PC-9 (cell line): ENCODE measurements at regions not wholly inside any gene's neighbourhood (a gene's known extent, or its start where the extent isn't known, plus 50 kb on each side); places are given as distances from the start of the nearest gene placed in this dataset.

ENCODE experiments used
- BruUV-seq: library from RNA; stranded (reverse); fragments of 400-500 nt; replicated peaks from 2 replicates; lab custom pipeline; 2021; lab: Mats Ljungman, UMichigan
- CTCF ChIA-PET: fragments of 300-600 bp; sonication (Branson Sonifier 250); formaldehyde crosslinking; loops from one replicate; lab custom pipeline; 2022; ENCODE audit warnings: antibody characterized with exemption; lab: Charles Lee
- POLR2A ChIA-PET: fragments of 300-600 bp; sonication (Branson Sonifier 250); formaldehyde crosslinking; loops from one replicate; lab custom pipeline; 2022; ENCODE audit warnings: antibody characterized with exemption; ENCODE audit not compliant: unreplicated experiment; lab: Charles Lee
- DNase-seq, 2 experiments: peaks; one replicate each; pipeline versions ENCODE4 v3.0.0 to v3.0.0-alpha.2; 2015 to 2022; ENCODE audit warnings: mixed read lengths in 1 of 2
- H2AFZ ChIP-seq: fragments of 200-600 bp; sonication (generic); 2 replicates; pipeline ENCODE4 v1.8.1; 2017; ENCODE audit warnings: antibody characterized with exemption
- H3F3A ChIP-seq: fragments of 200-600 bp; sonication (generic); 2 replicates; pipeline ENCODE4 v1.8.1; 2017; ENCODE audit warnings: antibody characterized with exemption, mild to moderate bottlenecking, low read depth; ENCODE audit not compliant: insufficient read depth
- H3K27ac ChIP-seq: fragments of 200-600 bp; sonication (generic); 2 replicates; pipeline ENCODE4 v1.6.1; 2016; ENCODE audit warnings: mixed run types
- H3K27me3 ChIP-seq: fragments of 200-600 bp; sonication (generic); 2 replicates; pipeline ENCODE4 v1.6.1; 2016; ENCODE audit warnings: low read depth, mixed run types; ENCODE audit not compliant: insufficient read depth
- H3K36me3 ChIP-seq: fragments of 200-600 bp; sonication (generic); 2 replicates; pipeline ENCODE4 v1.6.1; 2016; ENCODE audit warnings: low read depth, mixed run types
- H3K4me1 ChIP-seq: fragments of 200-600 bp; sonication (generic); replicated peaks from 2 replicates; pipeline ENCODE4 v1.6.1; 2016; ENCODE audit warnings: mixed run types; ENCODE audit not compliant: insufficient read depth
- H3K4me2 ChIP-seq: fragments of 200-600 bp; sonication (generic); 2 replicates; pipeline ENCODE4 v1.6.1; 2017; ENCODE audit warnings: mixed run types
- H3K4me3 ChIP-seq: fragments of 200-600 bp; sonication (generic); 2 replicates; pipeline ENCODE4 v1.6.1; 2016; ENCODE audit warnings: mixed run types
- H3K79me2 ChIP-seq: fragments of 200-600 bp; sonication (generic); 2 replicates; pipeline ENCODE4 v1.6.1; 2017; ENCODE audit warnings: low read depth, mixed run types
- H3K9me2 ChIP-seq: fragments of 200-600 bp; sonication (generic); 2 replicates; pipeline ENCODE4 v1.8.1; 2017; ENCODE audit warnings: mild to moderate bottlenecking; ENCODE audit not compliant: insufficient read depth
- H3K9me3 ChIP-seq: fragments of 200-600 bp; sonication (generic); 2 replicates; pipeline ENCODE4 v1.8.1; 2016; ENCODE audit warnings: low read depth; ENCODE audit not compliant: insufficient read depth
- H4K20me1 ChIP-seq: fragments of 200-600 bp; sonication (generic); 2 replicates; pipeline ENCODE4 v1.8.1; 2017; ENCODE audit not compliant: insufficient read depth
- CTCF ChIP-seq: fragments of 200-600 bp; sonication (generic); conservative IDR thresholded peaks from 2 replicates; pipeline ENCODE4 v1.6.1; 2017; ENCODE audit warnings: mixed run types, antibody characterized with exemption, mild to moderate bottlenecking, moderate library complexity
- EZH2 ChIP-seq: fragments of 200-600 bp; sonication (generic); IDR thresholded peaks from 2 replicates; pipeline ENCODE4 v1.8.0; 2017; ENCODE audit warnings: antibody characterized with exemption, low read depth
- intact Hi-C: fragments of 100-400 bp; cut with micrococcal nuclease; formaldehyde crosslinking; loops from one replicate; pipeline ENCODE4 v1.10.0; 2022; ENCODE audit not compliant: unreplicated experiment

GRCh38 chr5:124631874-124632550 is 114.4 kb downstream of the ZNF608 start:
- H3K27ac ChIP-seq: no peak overlapping the region
- H4K20me1 ChIP-seq: no peaks in the 10 kb centered on the region
- H3K4me3 ChIP-seq: no peak overlapping the region
- peaks cover 49% of the 10 kb centered on the region for H3K4me1 ChIP-seq
- H3K27me3 ChIP-seq: no peaks in the 10 kb centered on the region
- H3K36me3 ChIP-seq: no peaks in the 10 kb centered on the region
- no peak for DNase-seq
- H3K9me2 ChIP-seq: 0 out of 2 replicates have a peak, but pooled peaks cover 2% of the 10 kb centered on the region
- intact Hi-C loops: no loop called here
- H3F3A ChIP-seq: peaks cover 35% of the 10 kb centered on the region
- ChIA-PET POLR2A (no interaction called here), CTCF (no interaction called here)
- H3K4me2 ChIP-seq: no peak overlapping the region
- H2AFZ ChIP-seq: no peak overlapping the region
- BruUV-seq: no TSS peak
- no peak for TF ChIP-seq CTCF
- H3K9me3 ChIP-seq: no peaks in the 10 kb centered on the region
- H3K79me2 ChIP-seq: no peaks in the 10 kb centered on the region

- no peak for TF ChIP-seq CTCF
- TF ChIP-seq EZH2: no peak
- POLR2A ChIA-PET: no interaction called here
- Histone ChIP-seq H3F3A (peaks cover 35% of the 10 kb centered on the region), H3K4me3 (no peak overlapping the region), H3K27me3 (no peaks in the 10 kb centered on the region), H3K36me3 (no peaks in the 10 kb centered on the region), H3K4me2 (no peak overlapping the region), H2AFZ (no peak overlapping the region), H3K79me2 (no peaks in the 10 kb centered on the region), H3K27ac (no peak overlapping the region), H4K20me1 (no peaks in the 10 kb centered on the region), H3K9me2 (0 out of 2 replicates have a peak, but pooled peaks cover 2% of the 10 kb centered on the region), H3K9me3 (no peaks in the 10 kb centered on the region), H3K4me1 (peaks cover 49% of the 10 kb centered on the region)
- DNase-seq: no peak
- no TSS peak for BruUV-seq
- CTCF ChIA-PET: no interaction called here
- intact Hi-C loops: no loop called here
These were observed 115.4 kb downstream of the ZNF608 start for GRCh38 chr5:124630767-124631704.

GRCh38 chr5:124628721-124629596 is 117.5 kb downstream of the ZNF608 start:
- BruUV-seq: no TSS peak
- no peaks in the 10 kb centered on the region for H3K79me2 ChIP-seq
- CTCF ChIA-PET: no interaction called here
- H3K27ac ChIP-seq: peak overlapping the region; percentile 24
- no peaks in the 10 kb centered on the region for H3K36me3 ChIP-seq
- H4K20me1 ChIP-seq: no peaks in the 10 kb centered on the region
- no peaks in the 10 kb centered on the region for H3K9me2 ChIP-seq
- H2AFZ ChIP-seq: peak overlapping the region; percentile 46; the same call in 1 of the 2 replicates
- peak overlapping the region; percentile 64 for H3K4me2 ChIP-seq
- peaks cover 30% of the 10 kb centered on the region for H3K4me1 ChIP-seq
- H3K9me3 ChIP-seq: no peaks in the 10 kb centered on the region
- DNase-seq: peak; percentile 85 to 86
- H3K27me3 ChIP-seq: no peaks in the 10 kb centered on the region
- peaks cover 19% of the 10 kb centered on the region; the same call in 1 of the 2 replicates for H3F3A ChIP-seq
- no peak for TF ChIP-seq CTCF
- no peak for TF ChIP-seq EZH2
- POLR2A ChIA-PET: interaction anchor here (0.6 kb wide), 1 partner anchor 32 kb away, joined by 4 read pairs; no protein-coding TSS in a partner anchor
- peak overlapping the region; percentile 27; the same call in 1 of the 2 replicates for H3K4me3 ChIP-seq
- intact Hi-C loops: loop anchor here (1.0 kb wide), 2 partner anchors 32 to 113 kb away; no protein-coding TSS in a partner anchor
